Nephron (organoid): ENCODE measurements at regions not wholly inside any gene's neighbourhood (a gene's known extent, or its start where the extent isn't known, plus 50 kb on each side); places are given as distances from the start of the nearest gene placed in this dataset.
"Not testable (repeated sequence)": the region's sequence is repeated elsewhere in the genome, so short reads cannot be mapped to it uniquely, and the experiment has no call there.

Experiments used
- H3K27ac Mint-ChIP-seq, 3 experiments: 2 replicates each; pipeline ENCODE4 v1.8.0; 2020; ENCODE audit warnings: mixed read lengths in 3 of 3, mild to moderate bottlenecking in 2 of 3, moderate library complexity in 1 of 3
- H3K27me3 Mint-ChIP-seq: 2 replicates; pipeline ENCODE4 v1.8.0; 2021; ENCODE audit warnings: low read depth, mild to moderate bottlenecking, moderate library complexity, mixed read lengths
- H3K36me3 Mint-ChIP-seq: 2 replicates; pipeline ENCODE4 v1.8.0; 2020; ENCODE audit warnings: low read depth, mixed read lengths
- H3K4me1 Mint-ChIP-seq: 2 replicates; pipeline ENCODE4 v1.8.0; 2020; ENCODE audit warnings: mixed read lengths
- H3K4me3 Mint-ChIP-seq, 3 experiments: 2 replicates each; pipeline ENCODE4 v1.8.0; 2020; ENCODE audit warnings: mild to moderate bottlenecking in 3 of 3, mixed read lengths in 3 of 3, moderate library complexity in 2 of 3
- H3K9me3 Mint-ChIP-seq: 2 replicates; pipeline ENCODE4 v1.8.0; 2020; ENCODE audit warnings: mixed read lengths
- TF ChIP-seq, protein P1 (sequence below), 3 experiments: fragments of 200-600 bp; sonication (generic); IDR thresholded peaks; one replicate each; pipeline ENCODE4 v1.5.0; 2021; ENCODE audit warnings: antibody characterized with exemption in 3 of 3; ENCODE audit not compliant: unreplicated experiment in 3 of 3

- TF ChIP-seq, protein P1, sequence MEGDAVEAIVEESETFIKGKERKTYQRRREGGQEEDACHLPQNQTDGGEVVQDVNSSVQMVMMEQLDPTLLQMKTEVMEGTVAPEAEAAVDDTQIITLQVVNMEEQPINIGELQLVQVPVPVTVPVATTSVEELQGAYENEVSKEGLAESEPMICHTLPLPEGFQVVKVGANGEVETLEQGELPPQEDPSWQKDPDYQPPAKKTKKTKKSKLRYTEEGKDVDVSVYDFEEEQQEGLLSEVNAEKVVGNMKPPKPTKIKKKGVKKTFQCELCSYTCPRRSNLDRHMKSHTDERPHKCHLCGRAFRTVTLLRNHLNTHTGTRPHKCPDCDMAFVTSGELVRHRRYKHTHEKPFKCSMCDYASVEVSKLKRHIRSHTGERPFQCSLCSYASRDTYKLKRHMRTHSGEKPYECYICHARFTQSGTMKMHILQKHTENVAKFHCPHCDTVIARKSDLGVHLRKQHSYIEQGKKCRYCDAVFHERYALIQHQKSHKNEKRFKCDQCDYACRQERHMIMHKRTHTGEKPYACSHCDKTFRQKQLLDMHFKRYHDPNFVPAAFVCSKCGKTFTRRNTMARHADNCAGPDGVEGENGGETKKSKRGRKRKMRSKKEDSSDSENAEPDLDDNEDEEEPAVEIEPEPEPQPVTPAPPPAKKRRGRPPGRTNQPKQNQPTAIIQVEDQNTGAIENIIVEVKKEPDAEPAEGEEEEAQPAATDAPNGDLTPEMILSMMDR (IDR thresholded peaks at IDR 0.05; ENCODE audit: unreplicated experiment in 3 of 3) = no peak
- no peaks in the 10 kb centered on the region for H3K27me3 Mint-ChIP-seq
- peaks cover 6% of the 10 kb centered on the region for H3K9me3 Mint-ChIP-seq
- H3K4me1 Mint-ChIP-seq = peaks cover 5% of the 10 kb centered on the region
- H3K27ac Mint-ChIP-seq = no peak overlapping the region
- H3K4me3 Mint-ChIP-seq = no peak overlapping the region
- H3K36me3 Mint-ChIP-seq = no peaks in the 10 kb centered on the region
These were observed 541.2 kb downstream of the RPS29 start for GRCh38 chr14:49044981-49045380.

DNA sequence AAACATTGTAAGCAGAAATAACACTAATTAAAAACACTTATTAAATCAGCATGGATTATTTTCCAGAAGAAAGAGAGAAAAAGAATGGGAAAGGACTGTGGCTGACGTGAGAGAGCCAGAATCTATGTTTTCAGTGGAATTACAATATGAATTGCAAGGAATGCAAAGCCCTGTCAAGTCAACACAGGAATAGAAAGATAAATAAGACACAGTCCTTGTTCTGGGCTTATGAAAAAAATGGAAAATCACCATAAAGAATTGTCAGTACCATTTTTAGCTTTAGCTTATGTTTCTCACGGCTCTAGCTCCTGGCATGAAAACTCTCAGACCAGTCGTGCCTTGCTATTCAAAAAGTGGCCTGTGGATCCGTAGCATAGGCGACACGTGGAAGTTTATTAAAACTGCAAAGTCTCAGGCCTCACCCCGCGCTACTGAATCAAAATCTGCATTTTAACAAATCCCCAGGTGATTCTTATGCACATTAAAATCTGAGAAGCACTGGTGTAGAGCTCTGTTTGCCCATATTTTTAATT lies 549.1 kb downstream of the RPS29 start:
- Mint-ChIP-seq H3K36me3 (no peaks in the 10 kb centered on the region), H3K27me3 (peaks cover 2% of the 10 kb centered on the region), H3K4me1 (peaks cover 5% of the 10 kb centered on the region), H3K4me3 (no peak overlapping the region), H3K9me3 (no peaks in the 10 kb centered on the region), H3K27ac (peak overlapping the region in 1 of 3 experiments; percentile 31)
- TF ChIP-seq, protein P1 (IDR thresholded peaks at IDR 0.05; ENCODE audit: unreplicated experiment in 3 of 3) = no peak

DNA sequence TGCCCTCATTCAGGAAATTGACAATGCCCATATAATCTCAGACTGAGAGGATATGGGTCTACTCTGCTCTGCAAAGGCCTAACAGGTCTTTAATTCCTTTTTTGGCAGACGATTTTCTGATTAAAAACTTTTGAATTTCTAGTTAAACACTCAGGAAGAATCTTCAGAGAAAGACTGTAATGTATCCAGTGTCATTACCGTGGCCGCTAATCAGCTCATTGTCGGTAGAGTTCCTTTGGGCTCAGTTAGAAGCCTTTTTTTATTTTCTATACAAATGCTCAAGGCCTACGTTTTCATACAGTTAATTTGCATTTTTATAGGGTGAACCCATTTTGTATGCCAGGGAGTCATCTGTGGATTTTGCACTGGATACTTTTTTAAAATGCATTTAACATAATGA lies 549.9 kb downstream of the RPS29 start:
- Mint-ChIP-seq H3K36me3 (no peaks in the 10 kb centered on the region), H3K27ac (no peak overlapping the region), H3K27me3 (peaks cover 4% of the 10 kb centered on the region), H3K4me1 (peaks cover 5% of the 10 kb centered on the region), H3K4me3 (no peak overlapping the region), H3K9me3 (no peaks in the 10 kb centered on the region)
- TF ChIP-seq, protein P1 (IDR thresholded peaks at IDR 0.05; ENCODE audit: unreplicated experiment in 3 of 3) = no peak

DNA sequence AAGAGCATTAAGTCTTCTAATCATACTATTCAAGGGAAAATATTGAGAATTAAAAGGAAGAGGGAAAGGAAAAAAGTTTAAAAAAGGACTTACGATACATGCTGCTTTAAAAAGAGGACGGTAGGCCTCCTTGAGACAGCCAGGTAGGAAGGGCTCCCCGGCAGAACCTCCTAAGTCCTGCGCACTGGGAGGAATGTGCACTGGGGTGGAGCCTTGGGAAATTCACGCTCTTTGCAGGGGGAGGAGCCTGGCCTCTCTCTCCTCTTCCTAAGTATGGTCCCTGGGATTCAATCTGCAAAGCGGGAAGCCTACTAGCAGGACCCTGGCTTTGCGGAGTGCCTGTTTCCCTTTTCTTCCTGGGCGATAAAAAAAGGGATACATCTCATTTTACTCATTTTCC lies 553.0 kb downstream of the RPS29 start:
- H3K4me3 Mint-ChIP-seq = no peak overlapping the region
- H3K4me1 Mint-ChIP-seq = peaks cover 5% of the 10 kb centered on the region
- no peak overlapping the region for H3K27ac Mint-ChIP-seq
- no peaks in the 10 kb centered on the region for H3K9me3 Mint-ChIP-seq
- H3K36me3 Mint-ChIP-seq = no peaks in the 10 kb centered on the region
- peaks cover 4% of the 10 kb centered on the region for H3K27me3 Mint-ChIP-seq
- TF ChIP-seq, protein P1 (IDR thresholded peaks at IDR 0.05; ENCODE audit: unreplicated experiment in 3 of 3) = no peak

- H3K9me3 Mint-ChIP-seq, H3K4me3 Mint-ChIP-seq, H3K36me3 Mint-ChIP-seq, H3K27me3 Mint-ChIP-seq, H3K4me1 Mint-ChIP-seq, H3K27ac Mint-ChIP-seq: not testable (repeated sequence)
These were observed 554.5 kb downstream of the RPS29 start for GRCh38 chr14:49031710-49032109.

DNA sequence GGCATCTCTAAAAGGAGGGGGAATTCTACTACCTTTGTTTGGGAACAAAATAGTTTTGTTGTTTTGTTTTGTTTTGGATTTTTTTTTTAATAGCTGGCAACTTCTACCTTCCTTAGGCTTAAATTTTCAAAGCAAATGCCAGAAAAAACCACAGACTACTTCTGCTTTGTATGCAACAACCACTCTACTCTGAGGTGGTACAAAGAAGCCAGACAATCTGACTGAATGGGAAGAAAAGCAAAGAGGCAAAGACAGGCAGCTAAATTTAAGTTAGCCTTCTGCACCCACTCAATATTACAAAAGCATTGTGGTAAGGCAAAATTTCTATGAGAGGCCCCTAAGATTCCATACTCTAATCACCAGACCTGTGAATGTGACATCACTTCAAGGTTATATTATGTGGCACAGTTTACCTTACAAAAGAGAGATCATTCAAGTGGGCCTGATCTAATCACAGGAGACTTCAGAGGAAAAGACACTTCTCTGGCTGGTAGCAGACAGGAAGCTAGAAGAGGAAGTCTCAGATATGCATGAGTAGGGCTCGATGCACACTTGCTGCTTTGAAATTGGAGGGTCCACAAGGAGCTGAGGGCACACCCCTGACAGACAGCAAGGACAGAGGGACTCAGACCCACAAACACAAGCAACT lies 566.6 kb downstream of the RPS29 start:
- no peaks in the 10 kb centered on the region for H3K36me3 Mint-ChIP-seq
- H3K27me3 Mint-ChIP-seq = no peaks in the 10 kb centered on the region
- H3K4me1 Mint-ChIP-seq = peaks cover 17% of the 10 kb centered on the region
- H3K27ac Mint-ChIP-seq = no peak overlapping the region
- no peaks in the 10 kb centered on the region for H3K9me3 Mint-ChIP-seq
- TF ChIP-seq, protein P1 (IDR thresholded peaks at IDR 0.05; ENCODE audit: unreplicated experiment in 3 of 3) = no peak
- no peak overlapping the region for H3K4me3 Mint-ChIP-seq
